OCI-LY1 (cell line): ENCODE measurements at regions not wholly inside any gene's neighbourhood (a gene's known extent, or its start where the extent isn't known, plus 50 kb on each side); places are given as distances from the start of the nearest gene placed in this dataset.

Experiments used
- CTCF ChIP-seq: fragments of 200-600 bp; sonication (generic), shearing (Covaris generic); IDR thresholded peaks from 2 replicates; pipeline ENCODE4 v1.5.1; 2017; ENCODE audit warnings: mild to moderate bottlenecking, antibody characterized with exemption, low read length, moderate library complexity, mixed read lengths
- EZH2 ChIP-seq: fragments of 200-600 bp; sonication (generic), shearing (Covaris generic); IDR thresholded peaks from 2 replicates; pipeline ENCODE4 v1.8.0; 2017; ENCODE audit warnings: borderline replicate concordance, mixed run types, mild to moderate bottlenecking, antibody characterized with exemption, low read length, moderate library complexity, mixed read lengths

GRCh38 chr21:14707511-14708020, 161.5 kb upstream of the SAMSN1 start:
- TF ChIP-seq CTCF (no peak), EZH2 (no peak)
